Hepatocyte (in vitro differentiated cells): ENCODE measurements at regions not wholly inside any gene's neighbourhood (a gene's known extent, or its start where the extent isn't known, plus 50 kb on each side); places are given as distances from the start of the nearest gene placed in this dataset.

Experiments used
- DNase-seq: peaks from one replicate; pipeline ENCODE4 v3.0.0-alpha.2; 2016; ENCODE audit warnings: low spot score
- H2AFZ ChIP-seq: fragments of 200-600 bp; sonication (generic); 2 replicates; pipeline ENCODE4 v1.6.0; 2016; ENCODE audit warnings: antibody characterized with exemption, mild to moderate bottlenecking
- H3K27ac ChIP-seq: fragments of 200-600 bp; sonication (generic); 2 replicates; pipeline ENCODE4 v1.5.1; 2016; ENCODE audit warnings: mild to moderate bottlenecking
- H3K27me3 ChIP-seq: fragments of 200-600 bp; sonication (generic); 2 replicates; pipeline ENCODE4 v1.6.1; 2016
- H3K36me3 ChIP-seq: fragments of 200-600 bp; sonication (generic); replicated peaks from 2 replicates; pipeline ENCODE4 v1.5.1; 2016; ENCODE audit warnings: low read depth; ENCODE audit not compliant: insufficient read depth
- H3K4me1 ChIP-seq: fragments of 200-600 bp; sonication (generic); 2 replicates; pipeline ENCODE4 v1.5.1; 2016; ENCODE audit warnings: mild to moderate bottlenecking, moderate library complexity; ENCODE audit not compliant: insufficient read depth
- H3K4me2 ChIP-seq: fragments of 200-600 bp; sonication (generic); 2 replicates; pipeline ENCODE4 v1.6.0; 2016
- H3K4me3 ChIP-seq: fragments of 200-600 bp; sonication (generic); 2 replicates; pipeline ENCODE4 v1.5.1; 2016; ENCODE audit warnings: mild to moderate bottlenecking
- H3K79me2 ChIP-seq: fragments of 200-600 bp; sonication (generic); 2 replicates; pipeline ENCODE4 v1.6.0; 2017; ENCODE audit warnings: mild to moderate bottlenecking
- H3K9me2 ChIP-seq: fragments of 200-600 bp; sonication (generic); replicated peaks from 2 replicates; pipeline ENCODE4 v1.6.0; 2017; ENCODE audit warnings: mild to moderate bottlenecking; ENCODE audit not compliant: insufficient read depth
- H3K9me3 ChIP-seq: fragments of 200-600 bp; sonication (generic); 2 replicates; pipeline ENCODE4 v1.5.1; 2016; ENCODE audit warnings: low read depth, mild to moderate bottlenecking
- H4K20me1 ChIP-seq: fragments of 200-600 bp; sonication (generic); 2 replicates; pipeline ENCODE4 v1.6.0; 2016; ENCODE audit warnings: mild to moderate bottlenecking; ENCODE audit not compliant: insufficient read depth, poor library complexity, severe bottlenecking
- EZH2 ChIP-seq: fragments of 200-600 bp; sonication (generic); IDR thresholded peaks from 2 replicates; pipeline ENCODE4 v1.6.1; 2016; ENCODE audit warnings: antibody characterized with exemption, mild to moderate bottlenecking, borderline replicate concordance
- EZH2phosphoT487 ChIP-seq: fragments of 200-600 bp; sonication (generic); IDR thresholded peaks from one replicate; pipeline ENCODE4 v1.6.1; 2018; ENCODE audit warnings: antibody characterized with exemption, mild to moderate bottlenecking, low read depth, moderate library complexity; ENCODE audit not compliant: unreplicated experiment, severe bottlenecking
- WGBS: methylation state at CpG from one replicate; pipeline ENCODE4 v1.1.6; 2016; ENCODE audit warnings: low lambda C conversion rate; ENCODE audit errors: missing lambda C conversion rate; 5-methylcytosine and 5-hydroxymethylcytosine counted together
- TF ChIP-seq, protein P1 (sequence below): fragments of 200-600 bp; sonication (generic); IDR thresholded peaks from 2 replicates; pipeline ENCODE4 v1.5.1; 2016; ENCODE audit warnings: antibody characterized with exemption, mild to moderate bottlenecking; ENCODE audit not compliant: poor library complexity

DNA sequence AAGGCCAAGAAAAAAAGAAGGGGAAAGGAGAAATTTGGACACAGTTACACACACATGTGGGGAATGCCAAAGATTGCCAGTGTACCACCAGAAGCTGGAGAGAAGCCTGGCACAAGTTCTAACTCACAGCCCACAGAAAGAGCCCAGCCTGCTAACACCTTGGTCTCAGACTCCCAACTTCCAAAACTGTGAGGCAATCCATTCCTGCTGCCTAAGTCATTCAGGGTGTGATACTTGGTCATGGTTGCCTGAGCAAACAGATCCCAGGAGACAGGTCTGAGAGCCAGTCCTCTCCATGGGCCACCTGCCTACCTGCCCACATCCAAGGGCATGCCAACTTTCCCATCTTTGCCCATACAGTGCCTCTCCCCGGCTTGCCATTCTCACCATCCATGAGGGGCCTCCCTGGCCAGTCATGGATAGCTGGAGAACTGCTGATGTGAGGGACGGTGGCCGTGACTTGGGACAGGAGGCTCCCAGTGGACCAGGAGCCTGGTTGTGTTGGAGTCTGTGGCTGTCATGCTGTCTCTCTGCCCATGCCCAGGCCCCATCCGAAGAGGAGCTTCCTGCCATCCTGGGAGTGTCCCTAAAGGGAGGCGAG is 198.0 kb upstream of the RTL1 start:
- peaks cover 5% of the 10 kb centered on the region for H3K9me3 ChIP-seq
- H3K4me1 ChIP-seq: peaks cover 5% of the 10 kb centered on the region
- TF ChIP-seq, protein P1, sequence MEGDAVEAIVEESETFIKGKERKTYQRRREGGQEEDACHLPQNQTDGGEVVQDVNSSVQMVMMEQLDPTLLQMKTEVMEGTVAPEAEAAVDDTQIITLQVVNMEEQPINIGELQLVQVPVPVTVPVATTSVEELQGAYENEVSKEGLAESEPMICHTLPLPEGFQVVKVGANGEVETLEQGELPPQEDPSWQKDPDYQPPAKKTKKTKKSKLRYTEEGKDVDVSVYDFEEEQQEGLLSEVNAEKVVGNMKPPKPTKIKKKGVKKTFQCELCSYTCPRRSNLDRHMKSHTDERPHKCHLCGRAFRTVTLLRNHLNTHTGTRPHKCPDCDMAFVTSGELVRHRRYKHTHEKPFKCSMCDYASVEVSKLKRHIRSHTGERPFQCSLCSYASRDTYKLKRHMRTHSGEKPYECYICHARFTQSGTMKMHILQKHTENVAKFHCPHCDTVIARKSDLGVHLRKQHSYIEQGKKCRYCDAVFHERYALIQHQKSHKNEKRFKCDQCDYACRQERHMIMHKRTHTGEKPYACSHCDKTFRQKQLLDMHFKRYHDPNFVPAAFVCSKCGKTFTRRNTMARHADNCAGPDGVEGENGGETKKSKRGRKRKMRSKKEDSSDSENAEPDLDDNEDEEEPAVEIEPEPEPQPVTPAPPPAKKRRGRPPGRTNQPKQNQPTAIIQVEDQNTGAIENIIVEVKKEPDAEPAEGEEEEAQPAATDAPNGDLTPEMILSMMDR: no peak
- TF ChIP-seq EZH2 (no peak), EZH2phosphoT487 (no peak)
- H2AFZ ChIP-seq: no peak overlapping the region
- no peak overlapping the region for H3K4me3 ChIP-seq
- H3K79me2 ChIP-seq: no peaks in the 10 kb centered on the region
- H3K27ac ChIP-seq: no peak overlapping the region
- no peak overlapping the region for H3K4me2 ChIP-seq
- 95% methylated on average over 5 of the region's 5 CpGs for WGBS
- no peaks in the 10 kb centered on the region for H4K20me1 ChIP-seq
- no peaks in the 10 kb centered on the region for H3K27me3 ChIP-seq
- no peaks in the 10 kb centered on the region for H3K36me3 ChIP-seq
- H3K9me2 ChIP-seq: no peaks in the 10 kb centered on the region
- DNase-seq: no peak

DNA sequence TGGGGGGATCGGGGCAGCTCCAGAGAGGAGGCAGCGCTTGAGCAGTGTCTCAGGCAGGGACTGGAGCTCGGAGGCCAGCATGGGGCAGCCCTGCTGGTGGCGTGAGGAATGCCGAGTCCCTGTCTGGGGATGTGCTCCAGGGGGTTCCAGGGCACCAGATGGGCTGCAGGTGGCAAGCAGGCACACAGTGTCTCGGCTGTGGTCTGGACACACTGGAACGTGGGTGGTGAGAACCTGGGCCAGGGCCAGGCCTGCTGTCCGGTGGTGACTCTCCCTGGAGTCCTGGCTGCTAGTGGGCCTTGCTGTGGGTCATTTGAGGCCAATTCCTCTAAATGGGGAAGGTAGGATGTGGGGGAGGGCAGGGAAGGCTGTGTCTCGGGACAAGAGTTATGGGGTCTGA is 199.4 kb upstream of the RTL1 start:
- no peak for TF ChIP-seq EZH2
- H3K4me3 ChIP-seq: no peak overlapping the region
- H3K9me3 ChIP-seq: peaks cover 5% of the 10 kb centered on the region
- no peak overlapping the region for H3K27ac ChIP-seq
- no peaks in the 10 kb centered on the region for H3K36me3 ChIP-seq
- WGBS: 89% methylated on average over 9 of the region's 9 CpGs
- no peaks in the 10 kb centered on the region for H4K20me1 ChIP-seq
- no peak for DNase-seq
- no peaks in the 10 kb centered on the region for H3K79me2 ChIP-seq
- H3K4me1 ChIP-seq: peaks cover 5% of the 10 kb centered on the region
- H2AFZ ChIP-seq: no peak overlapping the region
- no peak overlapping the region for H3K4me2 ChIP-seq
- no peaks in the 10 kb centered on the region for H3K9me2 ChIP-seq
- H3K27me3 ChIP-seq: no peaks in the 10 kb centered on the region

DNA sequence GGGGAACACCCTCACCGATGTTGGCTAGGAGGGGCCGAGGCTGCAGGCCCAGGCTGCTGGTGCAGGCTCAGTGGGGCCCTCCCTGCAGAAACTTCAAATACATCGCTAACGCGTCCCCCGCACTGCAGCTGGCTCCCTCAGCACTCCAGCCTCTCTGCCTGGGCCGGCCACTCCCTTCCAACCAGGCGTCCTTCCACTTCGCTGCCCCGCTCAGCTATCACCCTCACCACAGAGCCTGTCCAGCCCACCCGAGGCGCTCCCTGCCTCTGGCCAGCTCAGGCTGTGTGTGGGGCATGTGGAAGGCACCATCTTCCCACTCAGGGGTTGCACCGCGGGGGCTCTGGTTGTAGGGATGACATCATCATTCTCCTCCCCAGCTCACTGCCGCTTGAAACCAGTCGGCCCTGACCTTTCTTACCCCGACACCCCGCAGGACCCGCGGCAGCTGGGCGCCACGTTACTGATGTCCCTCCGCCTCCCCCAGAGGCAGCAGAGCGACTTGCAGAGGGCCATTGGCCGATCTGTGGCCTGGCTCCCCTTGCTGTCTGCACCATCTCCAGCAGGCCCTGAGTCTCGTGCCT is 199.9 kb upstream of the RTL1 start:
- no peak overlapping the region for H3K4me3 ChIP-seq
- DNase-seq: no peak
- TF ChIP-seq EZH2phosphoT487 (no peak), EZH2 (no peak)
- TF ChIP-seq, protein P1: no peak
- no peak overlapping the region for H2AFZ ChIP-seq
- H3K79me2 ChIP-seq: no peaks in the 10 kb centered on the region
- H3K9me3 ChIP-seq: peaks cover 5% of the 10 kb centered on the region
- WGBS: 89% methylated on average over 26 of the region's 26 CpGs
- H3K36me3 ChIP-seq: no peaks in the 10 kb centered on the region
- no peak overlapping the region for H3K27ac ChIP-seq
- H3K9me2 ChIP-seq: no peaks in the 10 kb centered on the region
- peaks cover 5% of the 10 kb centered on the region for H3K4me1 ChIP-seq
- no peak overlapping the region for H3K4me2 ChIP-seq
- H4K20me1 ChIP-seq: no peaks in the 10 kb centered on the region
- H3K27me3 ChIP-seq: no peaks in the 10 kb centered on the region

DNA sequence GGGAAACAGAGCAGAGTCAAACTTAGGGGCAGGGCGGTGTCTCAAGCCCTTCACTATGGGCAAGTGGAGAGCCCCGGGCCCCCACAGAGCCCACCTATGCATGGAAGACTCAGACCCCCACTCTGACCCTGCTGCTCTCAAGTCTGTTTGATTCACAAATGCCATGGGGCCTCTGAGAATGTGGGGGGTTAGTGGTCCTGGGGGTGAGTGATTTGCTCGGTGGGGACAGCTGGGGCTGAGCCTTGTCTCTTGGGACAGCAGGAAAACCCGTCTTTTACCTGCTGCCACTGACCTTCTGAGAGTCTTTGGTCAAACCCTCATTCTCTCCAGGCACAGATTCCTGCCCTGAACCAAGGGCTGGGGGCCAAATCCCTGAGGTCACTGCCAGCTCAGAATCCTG is 201.0 kb upstream of the RTL1 start:
- Histone ChIP-seq H3K36me3 (no peaks in the 10 kb centered on the region), H3K4me2 (no peak overlapping the region), H3K79me2 (no peaks in the 10 kb centered on the region), H3K4me1 (no peaks in the 10 kb centered on the region), H3K4me3 (no peak overlapping the region), H2AFZ (no peak overlapping the region), H3K9me3 (peaks cover 5% of the 10 kb centered on the region), H4K20me1 (no peaks in the 10 kb centered on the region), H3K27ac (no peak overlapping the region), H3K9me2 (no peaks in the 10 kb centered on the region), H3K27me3 (no peaks in the 10 kb centered on the region)
- TF ChIP-seq, protein P1: no peak
- TF ChIP-seq EZH2 (no peak), EZH2phosphoT487 (no peak)
- no peak for DNase-seq
- 88% methylated on average over 4 of the region's 4 CpGs for WGBS
